ENCODE measurements at regions not wholly inside any gene's neighbourhood (a gene's known extent, or its start where the extent isn't known, plus 50 kb on each side); places are given as distances from the start of the nearest gene placed in this dataset.

DNA sequence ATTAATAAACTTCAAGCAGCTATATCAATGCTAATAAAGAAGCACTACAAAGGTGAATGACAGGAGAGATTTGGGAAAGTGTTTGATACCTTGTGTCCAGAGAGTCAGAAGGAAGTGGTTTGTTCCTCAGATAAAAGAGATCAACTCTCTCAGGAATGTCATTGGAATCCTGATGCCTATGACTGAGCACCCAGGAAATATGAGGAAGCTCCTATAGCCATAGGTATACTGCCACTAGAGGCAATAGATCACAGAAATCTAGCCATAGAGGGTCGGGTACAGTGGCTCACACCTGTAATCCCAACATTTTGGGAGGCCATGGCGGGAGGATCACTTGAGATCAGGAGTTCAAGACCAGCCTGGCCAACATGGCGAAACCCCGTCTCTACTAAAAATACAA lies 612.6 kb downstream of the DACH1 start:
- Histone ChIP-seq H3K79me2 (ENCODE audit: control insufficient read depth, insufficient read depth, low read length) (no peaks in the 10 kb centered on the region), H3K4me1 (ENCODE audit: control insufficient read depth, extremely low read depth, insufficient read depth, low read length) (no peaks in the 10 kb centered on the region), H3K36me3 (ENCODE audit: control insufficient read depth in 2 of 2, extremely low read depth in 1 of 2, insufficient read depth in 2 of 2, low read length in 2 of 2) (no peaks in the 10 kb centered on the region), H3K4me2 (ENCODE audit: control insufficient read depth, extremely low read depth, insufficient read depth, low read depth, low read length) (no peak overlapping the region), H2AFZ (ENCODE audit: control insufficient read depth, low read length) (no peak overlapping the region), H4K20me1 (ENCODE audit: control insufficient read depth, extremely low read depth, insufficient read depth, low read length) (no peaks in the 10 kb centered on the region), H3K9me3 (ENCODE audit: control insufficient read depth, low read depth, low read length) (no peaks in the 10 kb centered on the region), H3K9me1 (ENCODE audit: control insufficient read depth, extremely low read depth, insufficient read depth, low read length) (no peaks in the 10 kb centered on the region), H3K9ac (ENCODE audit: control insufficient read depth, extremely low read depth, insufficient read depth, low read length) (no peak overlapping the region), H3K27ac (ENCODE audit: control insufficient read depth, insufficient read depth, low read length) (no peak overlapping the region), H3K27me3 (ENCODE audit: control insufficient read depth, extremely low read depth, insufficient read depth, low read length) (no peaks in the 10 kb centered on the region), H3K4me3 (ENCODE audit: control insufficient read depth in 2 of 3, extremely low read depth in 1 of 3, insufficient read depth in 2 of 3, low read depth in 1 of 3, low read length in 3 of 3) (no peak overlapping the region)
- DNase-seq (ENCODE audit: low read depth, low spot score) = no peak
- FAIRE-seq = no peak
- dilution Hi-C loops (cut with MboI; ENCODE audit: extremely low pct_ligation_motif_present, low sequenced_read_pairs) = no loop called here
- TF ChIP-seq CTCF (optimal IDR thresholded peaks at IDR 0.05 in 1 of 3, IDR thresholded peaks at IDR 0.05 in 1 of 3, conservative IDR thresholded peaks at IDR 0.05 in 1 of 3; ENCODE audit: extremely low read depth in 1 of 3, insufficient read depth in 2 of 3, low read length in 3 of 3) (no peak), EZH2 (IDR thresholded peaks at IDR 0.05; ENCODE audit: low read length) (no peak)

DNA sequence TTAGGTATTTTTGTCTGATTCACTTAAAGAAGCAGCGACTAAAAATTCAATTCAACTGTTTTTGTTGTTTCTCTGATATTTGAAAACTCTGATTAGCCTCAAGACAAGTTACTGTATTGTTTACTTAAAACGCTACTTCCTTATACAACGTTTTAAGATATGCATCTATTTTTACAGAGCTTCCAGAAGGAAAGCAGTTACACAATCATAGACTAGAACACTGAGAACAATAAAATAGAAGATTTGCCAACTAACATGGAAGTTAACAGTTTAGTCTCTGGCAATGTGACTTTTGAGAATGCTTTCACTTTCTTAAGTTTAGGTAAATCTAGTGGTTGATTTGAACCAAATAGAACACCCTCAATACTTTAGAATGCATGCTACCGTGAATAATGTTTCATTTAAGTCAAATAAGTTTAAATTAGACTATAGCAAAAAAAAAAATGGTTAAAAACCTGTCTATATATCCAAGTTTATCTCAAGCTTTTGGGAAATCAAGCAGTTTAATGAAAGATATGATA lies 614.8 kb downstream of the DACH1 start:
- Histone ChIP-seq H2AFZ (ENCODE audit: control insufficient read depth, low read length) (no peak overlapping the region), H3K9me1 (ENCODE audit: control insufficient read depth, extremely low read depth, insufficient read depth, low read length) (no peaks in the 10 kb centered on the region), H3K4me1 (ENCODE audit: control insufficient read depth, extremely low read depth, insufficient read depth, low read length) (no peaks in the 10 kb centered on the region), H3K79me2 (ENCODE audit: control insufficient read depth, insufficient read depth, low read length) (no peaks in the 10 kb centered on the region), H3K36me3 (ENCODE audit: control insufficient read depth in 2 of 2, extremely low read depth in 1 of 2, insufficient read depth in 2 of 2, low read length in 2 of 2) (no peaks in the 10 kb centered on the region), H3K9ac (ENCODE audit: control insufficient read depth, extremely low read depth, insufficient read depth, low read length) (no peak overlapping the region), H3K4me2 (ENCODE audit: control insufficient read depth, extremely low read depth, insufficient read depth, low read depth, low read length) (no peak overlapping the region), H3K27ac (ENCODE audit: control insufficient read depth, insufficient read depth, low read length) (no peak overlapping the region), H3K27me3 (ENCODE audit: control insufficient read depth, extremely low read depth, insufficient read depth, low read length) (no peaks in the 10 kb centered on the region), H3K9me3 (ENCODE audit: control insufficient read depth, low read depth, low read length) (no peaks in the 10 kb centered on the region), H4K20me1 (ENCODE audit: control insufficient read depth, extremely low read depth, insufficient read depth, low read length) (no peaks in the 10 kb centered on the region), H3K4me3 (ENCODE audit: control insufficient read depth in 2 of 3, extremely low read depth in 1 of 3, insufficient read depth in 2 of 3, low read depth in 1 of 3, low read length in 3 of 3) (no peak overlapping the region)
- no peak for DNase-seq (ENCODE audit: low read depth, low spot score)
- no peak for FAIRE-seq
- TF ChIP-seq EZH2 (IDR thresholded peaks at IDR 0.05; ENCODE audit: low read length) = no peak
- TF ChIP-seq CTCF (optimal IDR thresholded peaks at IDR 0.05 in 1 of 3, IDR thresholded peaks at IDR 0.05 in 1 of 3, conservative IDR thresholded peaks at IDR 0.05 in 1 of 3; ENCODE audit: extremely low read depth in 1 of 3, insufficient read depth in 2 of 3, low read length in 3 of 3) = no peak
- dilution Hi-C loops (cut with MboI; ENCODE audit: extremely low pct_ligation_motif_present, low sequenced_read_pairs) = no loop called here
